Kidney epithelial cell (primary cell): ENCODE measurements at regions not wholly inside any gene's neighbourhood (a gene's known extent, or its start where the extent isn't known, plus 50 kb on each side); places are given as distances from the start of the nearest gene placed in this dataset.

Source experiments
- DNase-seq: peaks from one replicate; pipeline ENCODE4 v3.0.0-alpha.2; 2010; ENCODE audit warnings: low read depth
- H3K27me3 ChIP-seq: 2 replicates; pipeline ENCODE4 v1.6.0; 2011; ENCODE audit warnings: low read length; ENCODE audit not compliant: control insufficient read depth, insufficient read depth
- H3K36me3 ChIP-seq: 2 replicates; pipeline ENCODE4 v1.5.1; 2011; ENCODE audit warnings: low read length; ENCODE audit not compliant: control insufficient read depth, insufficient read depth
- H3K4me3 ChIP-seq: 2 replicates; pipeline ENCODE4 v1.5.1; 2011; ENCODE audit warnings: low read depth, mild to moderate bottlenecking, control low read depth, low read length
- TF ChIP-seq, protein P1 (sequence below): IDR thresholded peaks from 2 replicates; pipeline ENCODE4 v1.5.1; 2011; ENCODE audit warnings: mild to moderate bottlenecking, moderate library complexity, low read length, control low read depth, inconsistent platforms; ENCODE audit not compliant: insufficient read depth, poor library complexity, severe bottlenecking

DNA sequence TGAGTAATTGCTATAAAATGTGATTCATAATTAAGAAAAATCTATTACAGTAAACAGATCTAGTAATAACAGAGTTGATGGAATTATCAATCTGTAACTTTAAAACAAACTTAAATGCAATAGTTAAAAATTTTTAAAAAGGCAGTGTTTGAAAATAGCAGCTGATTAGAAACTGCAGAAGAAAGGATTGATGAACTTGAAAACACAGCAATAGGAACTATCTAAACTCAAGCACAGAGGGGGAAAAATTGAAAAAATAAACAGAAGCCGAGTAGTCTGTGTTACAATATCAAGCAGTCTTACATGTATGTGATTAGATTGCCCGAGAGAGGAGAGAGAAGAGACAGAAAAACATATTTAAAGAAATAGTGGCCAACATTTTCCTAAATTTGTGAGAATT is 569.0 kb upstream of the B3GALT2 start:
- TF ChIP-seq, protein P1, sequence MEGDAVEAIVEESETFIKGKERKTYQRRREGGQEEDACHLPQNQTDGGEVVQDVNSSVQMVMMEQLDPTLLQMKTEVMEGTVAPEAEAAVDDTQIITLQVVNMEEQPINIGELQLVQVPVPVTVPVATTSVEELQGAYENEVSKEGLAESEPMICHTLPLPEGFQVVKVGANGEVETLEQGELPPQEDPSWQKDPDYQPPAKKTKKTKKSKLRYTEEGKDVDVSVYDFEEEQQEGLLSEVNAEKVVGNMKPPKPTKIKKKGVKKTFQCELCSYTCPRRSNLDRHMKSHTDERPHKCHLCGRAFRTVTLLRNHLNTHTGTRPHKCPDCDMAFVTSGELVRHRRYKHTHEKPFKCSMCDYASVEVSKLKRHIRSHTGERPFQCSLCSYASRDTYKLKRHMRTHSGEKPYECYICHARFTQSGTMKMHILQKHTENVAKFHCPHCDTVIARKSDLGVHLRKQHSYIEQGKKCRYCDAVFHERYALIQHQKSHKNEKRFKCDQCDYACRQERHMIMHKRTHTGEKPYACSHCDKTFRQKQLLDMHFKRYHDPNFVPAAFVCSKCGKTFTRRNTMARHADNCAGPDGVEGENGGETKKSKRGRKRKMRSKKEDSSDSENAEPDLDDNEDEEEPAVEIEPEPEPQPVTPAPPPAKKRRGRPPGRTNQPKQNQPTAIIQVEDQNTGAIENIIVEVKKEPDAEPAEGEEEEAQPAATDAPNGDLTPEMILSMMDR: no peak
- DNase-seq: no peak
- Histone ChIP-seq H3K27me3 (no peaks in the 10 kb centered on the region), H3K36me3 (no peaks in the 10 kb centered on the region), H3K4me3 (no peak overlapping the region)

DNA sequence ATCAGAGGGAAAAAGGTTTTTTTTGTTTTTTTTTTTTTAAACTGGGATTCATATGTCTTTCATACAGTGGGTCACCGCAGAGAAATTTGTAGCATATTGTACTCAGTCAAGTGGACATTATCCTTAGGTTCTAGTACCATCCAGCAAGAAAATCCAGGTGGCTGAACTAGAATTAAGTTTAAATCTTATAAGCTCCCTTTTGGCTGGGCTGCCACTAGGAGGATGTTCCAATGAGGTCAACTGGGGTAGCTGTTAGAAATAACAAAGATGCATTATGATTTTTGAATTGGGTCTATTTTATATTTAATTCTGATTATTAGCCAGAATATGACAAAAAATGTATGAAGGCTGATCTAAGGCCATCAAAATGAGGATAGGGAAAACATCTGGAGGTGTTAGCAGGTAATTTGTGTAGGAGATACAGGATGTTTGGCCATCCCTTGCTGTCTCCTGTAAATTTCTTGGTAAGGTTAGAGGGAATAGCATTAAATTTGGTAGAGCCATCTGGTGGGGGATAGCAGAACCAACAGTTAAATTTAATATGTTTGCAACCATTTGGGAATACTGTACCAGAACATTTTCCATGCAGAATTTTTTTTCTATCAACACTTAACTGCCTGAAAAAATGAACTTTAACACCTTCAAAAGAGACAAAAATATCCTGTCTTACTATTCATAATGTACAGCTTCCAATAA is 568.5 kb upstream of the B3GALT2 start:
- Histone ChIP-seq H3K4me3 (no peak overlapping the region), H3K27me3 (no peaks in the 10 kb centered on the region), H3K36me3 (no peaks in the 10 kb centered on the region)
- TF ChIP-seq, protein P1: no peak
- no peak for DNase-seq

GRCh38 chr1:193754151-193754550 is 567.7 kb upstream of the B3GALT2 start:
- Histone ChIP-seq H3K4me3 (no peak overlapping the region), H3K36me3 (no peaks in the 10 kb centered on the region), H3K27me3 (no peaks in the 10 kb centered on the region)
- TF ChIP-seq, protein P1: no peak
- DNase-seq: no peak

DNA sequence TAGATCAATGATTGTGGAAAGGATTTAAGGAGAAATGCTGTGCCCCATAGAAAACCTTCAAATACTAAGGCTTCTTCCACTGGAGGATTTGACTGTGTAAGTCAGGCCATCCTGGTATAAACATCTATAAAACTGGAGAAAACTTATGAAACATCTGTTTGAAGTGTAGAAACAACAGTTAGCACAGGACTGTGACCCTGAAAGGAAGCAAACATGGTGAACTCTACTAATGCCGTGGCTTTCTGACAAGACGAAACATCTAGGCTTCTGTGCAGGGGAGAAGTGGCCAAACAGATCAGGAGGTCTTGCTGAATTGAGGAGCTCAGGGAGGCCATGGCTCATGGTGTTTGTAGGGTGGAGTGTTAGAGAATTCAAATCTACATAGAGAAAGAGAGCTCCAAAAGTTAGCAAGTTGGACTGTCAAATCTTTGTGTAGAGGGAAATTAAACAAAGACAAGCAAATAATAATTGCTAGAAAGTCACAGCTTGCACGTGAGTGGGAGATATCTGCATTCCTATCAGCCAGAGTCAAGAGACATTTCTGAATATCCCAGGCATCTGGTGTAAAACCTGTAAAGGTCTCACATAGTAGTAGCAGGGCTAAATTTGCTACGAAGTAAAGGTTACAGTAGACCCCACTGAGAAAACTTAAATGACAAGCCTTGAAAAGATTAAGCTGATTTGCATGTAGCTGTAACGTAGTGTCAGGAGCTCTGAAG is 566.8 kb upstream of the B3GALT2 start:
- no peaks in the 10 kb centered on the region for H3K36me3 ChIP-seq
- DNase-seq: no peak
- no peak overlapping the region for H3K4me3 ChIP-seq
- TF ChIP-seq, protein P1: no peak
- H3K27me3 ChIP-seq: no peaks in the 10 kb centered on the region

- Histone ChIP-seq H3K4me3 (no peak overlapping the region), H3K36me3 (no peaks in the 10 kb centered on the region), H3K27me3 (no peaks in the 10 kb centered on the region)
- DNase-seq: no peak
- TF ChIP-seq, protein P1: no peak
These were observed 563.5 kb upstream of the B3GALT2 start for GRCh38 chr1:193749868-193750267.
